ENCODE measurements at regions not wholly inside any gene's neighbourhood (a gene's known extent, or its start where the extent isn't known, plus 50 kb on each side); places are given as distances from the start of the nearest gene placed in this dataset.

GRCh38 chr22:22071455-22071854, 88.9 kb upstream of the TOP3B start:
- H3K36me3 ChIP-seq (ENCODE audit: control insufficient read depth in 1 of 2, insufficient read depth in 2 of 2, low read length in 2 of 2), result no peaks in the 10 kb centered on the region
- H3K27ac ChIP-seq (ENCODE audit: low read depth, low read length), result no peak overlapping the region

DNA sequence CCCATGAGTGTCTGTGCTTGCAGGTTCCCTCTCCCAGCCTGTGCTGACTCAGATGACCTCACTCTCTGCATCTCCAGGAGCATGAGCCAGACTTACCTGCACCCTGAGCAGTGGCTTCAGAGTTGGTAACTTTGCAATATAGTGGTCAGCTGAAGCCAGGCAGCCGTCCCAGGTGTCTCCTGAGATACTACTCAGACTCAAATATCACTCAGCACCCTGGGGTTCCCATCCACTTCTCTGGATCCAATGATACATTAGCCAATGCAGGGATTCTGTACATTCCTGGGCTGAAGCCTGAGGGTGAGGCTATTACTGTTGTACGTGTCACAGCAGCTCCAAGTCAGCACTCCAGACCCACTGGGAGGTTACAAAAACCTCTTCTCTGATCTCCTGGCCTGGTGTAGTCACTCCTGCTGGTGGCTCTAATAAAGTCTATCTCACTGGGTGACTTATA, 87.8 kb upstream of the TOP3B start:
- Histone ChIP-seq H3K4me1 (ENCODE audit: control insufficient read depth in 1 of 2, insufficient read depth in 2 of 2, low read length in 2 of 2) (no peaks in the 10 kb centered on the region), H3K27ac (ENCODE audit: low read depth, low read length) (no peak overlapping the region), H3K27me3 (ENCODE audit: control insufficient read depth in 1 of 2, insufficient read depth in 2 of 2, low read length in 2 of 2) (no peaks in the 10 kb centered on the region), H3K9ac (ENCODE audit: low read depth in 1 of 2, low read length in 2 of 2) (no peak overlapping the region), H3K4me3 (ENCODE audit: low read depth in 1 of 2, low read length in 2 of 2) (no peak overlapping the region), H3K36me3 (ENCODE audit: control insufficient read depth in 1 of 2, insufficient read depth in 2 of 2, low read length in 2 of 2) (no peaks in the 10 kb centered on the region), H3K9me3 (ENCODE audit: control insufficient read depth in 1 of 2, low read length in 2 of 2) (no peaks in the 10 kb centered on the region)

More at GRCh38 chr22:22071455-22071854, 88.9 kb upstream of the TOP3B start:
- Histone ChIP-seq H3K9ac (ENCODE audit: low read depth in 1 of 2, low read length in 2 of 2) (no peak overlapping the region), H3K27me3 (ENCODE audit: control insufficient read depth in 1 of 2, insufficient read depth in 2 of 2, low read length in 2 of 2) (peaks cover 0 to 3% of the 10 kb centered on the region in 2 donors), H3K4me3 (ENCODE audit: low read depth in 1 of 2, low read length in 2 of 2) (no peak overlapping the region), H3K9me3 (ENCODE audit: control insufficient read depth in 1 of 2, low read length in 2 of 2) (no peaks in the 10 kb centered on the region), H3K4me1 (ENCODE audit: control insufficient read depth in 1 of 2, insufficient read depth in 2 of 2, low read length in 2 of 2) (no peaks in the 10 kb centered on the region)

- H3K9ac ChIP-seq (ENCODE audit: low read depth in 1 of 2, low read length in 2 of 2), result no peak overlapping the region
- no peaks in the 10 kb centered on the region for H3K4me1 ChIP-seq (ENCODE audit: control insufficient read depth in 1 of 2, insufficient read depth in 2 of 2, low read length in 2 of 2)
- H3K36me3 ChIP-seq (ENCODE audit: control insufficient read depth in 1 of 2, insufficient read depth in 2 of 2, low read length in 2 of 2), result no peaks in the 10 kb centered on the region
- no peak overlapping the region for H3K4me3 ChIP-seq (ENCODE audit: low read depth in 1 of 2, low read length in 2 of 2)
- H3K27me3 ChIP-seq (ENCODE audit: control insufficient read depth in 1 of 2, insufficient read depth in 2 of 2, low read length in 2 of 2), result no peaks in the 10 kb centered on the region
- H3K9me3 ChIP-seq (ENCODE audit: control insufficient read depth in 1 of 2, low read length in 2 of 2), result no peaks in the 10 kb centered on the region
- no peak overlapping the region for H3K27ac ChIP-seq (ENCODE audit: low read depth, low read length)
Measured at GRCh38 chr22:22069450-22070370, 87.1 kb upstream of the TOP3B start.

DNA sequence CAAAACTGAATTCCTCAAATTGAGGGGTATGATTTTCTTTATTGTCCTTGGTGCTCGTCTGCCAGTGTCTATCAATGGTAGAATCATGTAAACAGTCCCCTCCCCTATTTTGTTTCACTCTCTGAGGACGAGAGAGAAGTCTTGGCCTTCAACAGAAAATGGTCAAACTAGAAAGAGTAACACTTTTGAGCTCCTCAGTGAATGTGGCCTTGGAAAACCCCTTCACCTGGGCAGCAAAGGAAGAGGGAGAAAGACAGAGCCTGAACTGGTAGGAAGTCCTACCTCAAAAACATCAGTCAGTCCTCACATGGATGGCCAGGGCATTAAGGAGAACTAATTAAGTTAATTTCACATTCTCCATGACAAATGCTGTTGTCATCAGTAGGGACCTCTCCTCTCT, 86.1 kb upstream of the TOP3B start:
- Histone ChIP-seq H3K4me1 (ENCODE audit: control insufficient read depth in 1 of 2, insufficient read depth in 2 of 2, low read length in 2 of 2) (no peaks in the 10 kb centered on the region), H3K9me3 (ENCODE audit: control insufficient read depth in 1 of 2, low read length in 2 of 2) (no peaks in the 10 kb centered on the region), H3K27ac (ENCODE audit: low read depth, low read length) (no peak overlapping the region), H3K4me3 (ENCODE audit: low read depth in 1 of 2, low read length in 2 of 2) (no peak overlapping the region), H3K27me3 (ENCODE audit: control insufficient read depth in 1 of 2, insufficient read depth in 2 of 2, low read length in 2 of 2) (no peaks in the 10 kb centered on the region), H3K9ac (ENCODE audit: low read depth in 1 of 2, low read length in 2 of 2) (no peak overlapping the region), H3K36me3 (ENCODE audit: control insufficient read depth in 1 of 2, insufficient read depth in 2 of 2, low read length in 2 of 2) (no peaks in the 10 kb centered on the region)

- no peak overlapping the region for H3K27ac ChIP-seq (ENCODE audit: low read depth, low read length)
- no peaks in the 10 kb centered on the region for H3K27me3 ChIP-seq (ENCODE audit: control insufficient read depth in 1 of 2, insufficient read depth in 2 of 2, low read length in 2 of 2)
- H3K36me3 ChIP-seq (ENCODE audit: control insufficient read depth in 1 of 2, insufficient read depth in 2 of 2, low read length in 2 of 2), result no peaks in the 10 kb centered on the region
- H3K4me3 ChIP-seq (ENCODE audit: low read depth in 1 of 2, low read length in 2 of 2), result no peak overlapping the region
- H3K4me1 ChIP-seq (ENCODE audit: control insufficient read depth in 1 of 2, insufficient read depth in 2 of 2, low read length in 2 of 2), result no peaks in the 10 kb centered on the region
- H3K9ac ChIP-seq (ENCODE audit: low read depth in 1 of 2, low read length in 2 of 2), result no peak overlapping the region
- H3K9me3 ChIP-seq (ENCODE audit: control insufficient read depth in 1 of 2, low read length in 2 of 2), result no peaks in the 10 kb centered on the region
Measured at GRCh38 chr22:22068025-22068424, 85.4 kb upstream of the TOP3B start.

- H3K4me3 ChIP-seq (ENCODE audit: low read depth in 1 of 2, low read length in 2 of 2), result no peak overlapping the region
- no peaks in the 10 kb centered on the region for H3K9me3 ChIP-seq (ENCODE audit: control insufficient read depth in 1 of 2, low read length in 2 of 2)
- no peak overlapping the region for H3K27ac ChIP-seq (ENCODE audit: low read depth, low read length)
- H3K36me3 ChIP-seq (ENCODE audit: control insufficient read depth in 1 of 2, insufficient read depth in 2 of 2, low read length in 2 of 2), result no peaks in the 10 kb centered on the region
- H3K4me1 ChIP-seq (ENCODE audit: control insufficient read depth in 1 of 2, insufficient read depth in 2 of 2, low read length in 2 of 2), result no peaks in the 10 kb centered on the region
- no peaks in the 10 kb centered on the region for H3K27me3 ChIP-seq (ENCODE audit: control insufficient read depth in 1 of 2, insufficient read depth in 2 of 2, low read length in 2 of 2)
- H3K9ac ChIP-seq (ENCODE audit: low read depth in 1 of 2, low read length in 2 of 2), result no peak overlapping the region
Measured at GRCh38 chr22:22067192-22067591, 84.6 kb upstream of the TOP3B start.

- H3K4me3 ChIP-seq (ENCODE audit: low read depth in 1 of 2, low read length in 2 of 2), result no peak overlapping the region
- H3K27ac ChIP-seq (ENCODE audit: low read depth, low read length), result no peak overlapping the region
- no peaks in the 10 kb centered on the region for H3K27me3 ChIP-seq (ENCODE audit: control insufficient read depth in 1 of 2, insufficient read depth in 2 of 2, low read length in 2 of 2)
Measured at GRCh38 chr22:22064580-22064979, 82.0 kb upstream of the TOP3B start.

DNA sequence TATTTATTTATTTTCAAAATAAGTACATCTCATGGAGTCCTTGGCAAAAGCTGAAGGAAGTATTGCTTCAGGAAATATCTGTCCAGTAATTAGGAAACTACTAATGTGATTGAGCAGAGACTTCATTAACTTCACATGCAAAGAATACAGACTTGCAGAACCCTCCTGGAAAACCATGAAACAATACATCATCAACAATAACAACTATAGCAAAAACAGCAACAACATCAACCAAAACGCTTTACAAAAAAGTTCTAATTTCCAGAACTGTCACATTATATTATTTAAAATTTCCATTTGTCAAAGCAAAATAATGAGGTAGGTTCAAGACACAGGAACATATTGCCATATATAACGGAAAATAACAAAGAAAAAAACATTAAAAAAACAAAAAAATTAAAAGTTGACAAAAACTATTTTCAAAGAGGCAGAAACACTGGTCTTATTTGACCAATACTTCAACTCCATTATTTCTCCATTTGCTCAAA, 79.8 kb upstream of the TOP3B start:
- Histone ChIP-seq H3K4me1 (ENCODE audit: control insufficient read depth in 1 of 2, insufficient read depth in 2 of 2, low read length in 2 of 2) (peaks cover 0 to 8% of the 10 kb centered on the region in 2 donors), H3K4me3 (ENCODE audit: low read depth in 1 of 2, low read length in 2 of 2) (no peak overlapping the region), H3K9ac (ENCODE audit: low read depth in 1 of 2, low read length in 2 of 2) (no peak overlapping the region), H3K9me3 (ENCODE audit: control insufficient read depth in 1 of 2, low read length in 2 of 2) (no peaks in the 10 kb centered on the region), H3K36me3 (ENCODE audit: control insufficient read depth in 1 of 2, insufficient read depth in 2 of 2, low read length in 2 of 2) (no peaks in the 10 kb centered on the region), H3K27ac (ENCODE audit: low read depth, low read length) (no peak overlapping the region), H3K27me3 (ENCODE audit: control insufficient read depth in 1 of 2, insufficient read depth in 2 of 2, low read length in 2 of 2) (no peaks in the 10 kb centered on the region)

More at GRCh38 chr22:22064580-22064979, 82.0 kb upstream of the TOP3B start:
- H3K9ac ChIP-seq (ENCODE audit: low read depth in 1 of 2, low read length in 2 of 2), result no peak overlapping the region
- H3K4me1 ChIP-seq (ENCODE audit: control insufficient read depth in 1 of 2, insufficient read depth in 2 of 2, low read length in 2 of 2), result no peaks in the 10 kb centered on the region
- H3K36me3 ChIP-seq (ENCODE audit: control insufficient read depth in 1 of 2, insufficient read depth in 2 of 2, low read length in 2 of 2), result no peaks in the 10 kb centered on the region
- no peaks in the 10 kb centered on the region for H3K9me3 ChIP-seq (ENCODE audit: control insufficient read depth in 1 of 2, low read length in 2 of 2)

- Histone ChIP-seq H3K27me3 (ENCODE audit: control insufficient read depth in 1 of 2, insufficient read depth in 2 of 2, low read length in 2 of 2) (no peaks in the 10 kb centered on the region), H3K9ac (ENCODE audit: low read depth in 1 of 2, low read length in 2 of 2) (no peak overlapping the region), H3K27ac (ENCODE audit: low read depth, low read length) (no peak overlapping the region), H3K36me3 (ENCODE audit: control insufficient read depth in 1 of 2, insufficient read depth in 2 of 2, low read length in 2 of 2) (no peaks in the 10 kb centered on the region), H3K4me3 (ENCODE audit: low read depth in 1 of 2, low read length in 2 of 2) (no peak overlapping the region), H3K9me3 (ENCODE audit: control insufficient read depth in 1 of 2, low read length in 2 of 2) (no peaks in the 10 kb centered on the region), H3K4me1 (ENCODE audit: control insufficient read depth in 1 of 2, insufficient read depth in 2 of 2, low read length in 2 of 2) (peaks cover 0 to 8% of the 10 kb centered on the region in 2 donors)
Measured at GRCh38 chr22:22061085-22062077, 78.8 kb upstream of the TOP3B start.

All from duodenal mucosa (tissue), 2 donors.